T-cell (primary cell): ENCODE measurements at regions not wholly inside any gene's neighbourhood (a gene's known extent, or its start where the extent isn't known, plus 50 kb on each side); places are given as distances from the start of the nearest gene placed in this dataset.

ENCODE experiments used
- ATAC-seq, 4 experiments: fragments of 200-7000 bp in 3 of 4; fragments of 150-1000 bp in 1 of 4; cut with Tn5 transposase; replicated peaks in 1 of 4; 1 replicate in 3 of 4; 2 replicates in 1 of 4; pipeline ENCODE4 v1.10.0; 2021; ENCODE audit warnings: moderate library complexity in 3 of 4, mild to moderate bottlenecking in 2 of 4, moderate number of reproducible peaks in 1 of 4
- CTCF ChIA-PET, 2 donors: fragments of 300-600 bp; sonication (Branson Sonifier 250); formaldehyde crosslinking; loops; one replicate each; lab custom pipeline; 2022; ENCODE audit warnings: antibody characterized with exemption in 2 of 2; lab: Charles Lee
- POLR2A ChIA-PET, 2 donors: fragments of 300-600 bp; sonication (Branson Sonifier 250); formaldehyde crosslinking; loops; one replicate each; lab custom pipeline; 2022; ENCODE audit warnings: antibody characterized with exemption in 2 of 2; lab: Charles Lee
- DNase-seq, 35 experiments: peaks; one replicate each; pipeline versions ENCODE4 v3.0.0 to v3.0.0-alpha.2; 2013 to 2023
- H3K27ac ChIP-seq: one replicate; pipeline ENCODE4 v1.5.1; 2013; ENCODE audit warnings: low read length
- H3K27me3 ChIP-seq, 2 experiments: replicated peaks in 1 of 2; 1 replicate in 1 of 2; 2 replicates in 1 of 2; pipeline versions ENCODE4 v1.6.1 to v1.7.0; 2013; ENCODE audit warnings: low read length in 1 of 2, mixed read lengths in 1 of 2; ENCODE audit not compliant: control insufficient read depth in 2 of 2, insufficient read depth in 2 of 2; ENCODE audit errors: extremely low read depth in 1 of 2
- H3K36me3 ChIP-seq, 2 donors: 1 replicate in 1 of 2; 2 replicates in 1 of 2; pipeline versions ENCODE4 v1.6.1 to v1.7.0; 2013; ENCODE audit warnings: low read length in 1 of 2; ENCODE audit not compliant: control insufficient read depth in 2 of 2, insufficient read depth in 1 of 2; ENCODE audit errors: extremely low read depth in 1 of 2
- H3K4me1 ChIP-seq, 2 experiments: 1 replicate in 1 of 2; 2 replicates in 1 of 2; pipeline versions ENCODE4 v1.6.1 to v1.7.0; 2013; ENCODE audit warnings: low read length in 2 of 2, mixed read lengths in 1 of 2; ENCODE audit not compliant: insufficient read depth in 2 of 2, control insufficient read depth in 1 of 2; ENCODE audit errors: extremely low read depth in 1 of 2
- H3K4me3 ChIP-seq, 2 donors: 1 replicate in 1 of 2; 2 replicates in 1 of 2; pipeline versions ENCODE4 v1.5.1 to v1.7.0; 2013; ENCODE audit warnings: mild to moderate bottlenecking in 2 of 2, low read length in 1 of 2, moderate library complexity in 1 of 2; ENCODE audit not compliant: control insufficient read depth in 1 of 2; ENCODE audit errors: extremely low read depth in 1 of 2
- H3K9me3 ChIP-seq: 2 replicates; pipeline ENCODE4 v1.7.0; 2013
- H3K27ac Mint-ChIP-seq, 2 donors: one replicate each; pipeline ENCODE4 v1.8.0; 2020 to 2021; ENCODE audit warnings: mild to moderate bottlenecking in 2 of 2, mixed read lengths in 2 of 2
- H3K27me3 Mint-ChIP-seq, 2 donors: one replicate each; pipeline ENCODE4 v1.8.0; 2021 to 2022; ENCODE audit warnings: mixed read lengths in 2 of 2
- H3K36me3 Mint-ChIP-seq: one replicate; pipeline ENCODE4 v1.8.0; 2021; ENCODE audit warnings: mixed read lengths
- H3K4me1 Mint-ChIP-seq, 3 donors: one replicate each; pipeline ENCODE4 v1.8.0; 2020 to 2022; ENCODE audit warnings: mixed read lengths in 3 of 3, mild to moderate bottlenecking in 1 of 3
- H3K4me3 Mint-ChIP-seq, 3 donors: one replicate each; pipeline ENCODE4 v1.8.0; 2020 to 2022; ENCODE audit warnings: mild to moderate bottlenecking in 3 of 3, mixed read lengths in 3 of 3, moderate library complexity in 3 of 3
- H3K9me3 Mint-ChIP-seq, 3 donors: one replicate each; pipeline ENCODE4 v1.8.0; 2020 to 2022; ENCODE audit warnings: mixed read lengths in 3 of 3
- whole genome bisulfite sequencing: methylation state at CpG from one replicate; pipeline ENCODE4 v1.1.5; 2013; ENCODE audit warnings: missing lambda C conversion rate; ENCODE audit not compliant: insufficient coverage; 5-methylcytosine and 5-hydroxymethylcytosine counted together

DNA sequence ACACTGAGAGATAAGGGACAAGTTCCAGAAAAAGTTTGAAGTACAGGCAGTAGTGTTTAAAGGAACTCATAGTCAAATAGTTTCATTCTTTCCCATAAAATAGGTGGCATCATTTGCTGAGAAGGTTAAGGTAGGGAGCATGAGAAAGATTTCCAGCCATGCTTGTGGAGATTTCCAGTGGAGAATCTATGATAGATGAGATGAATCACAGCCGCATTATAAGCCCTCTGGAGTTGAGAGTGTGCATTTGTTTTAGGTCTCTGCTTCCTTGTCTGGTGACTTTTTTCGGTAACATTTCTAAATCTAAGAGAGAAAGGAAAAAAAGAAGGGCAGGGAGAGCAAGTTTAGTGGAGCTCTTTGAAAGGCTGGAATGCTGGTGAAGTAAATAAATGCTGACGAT lies 108.7 kb downstream of the DISP1 start:
- Histone ChIP-seq H3K9me3 (no peaks in the 10 kb centered on the region), H3K27me3 (no peaks in the 10 kb centered on the region), H3K4me1 (no peaks in the 10 kb centered on the region), H3K4me3 (no peak overlapping the region), H3K36me3 (no peaks in the 10 kb centered on the region), H3K27ac (no peak overlapping the region)
- ChIA-PET POLR2A (no interaction called here), CTCF (no interaction called here)
- Mint-ChIP-seq H3K27ac (no peak overlapping the region), H3K4me3 (no peak overlapping the region), H3K36me3 (peaks cover 3% of the 10 kb centered on the region), H3K27me3 (no peaks in the 10 kb centered on the region), H3K9me3 (no peaks in the 10 kb centered on the region), H3K4me1 (peaks cover 0 to 5% (median 0%) of the 10 kb centered on the region in 3 donors)
- ATAC-seq = no peak
- WGBS = 100% methylated on average over 3 of the region's 3 CpGs
- DNase-seq = no peak

DNA sequence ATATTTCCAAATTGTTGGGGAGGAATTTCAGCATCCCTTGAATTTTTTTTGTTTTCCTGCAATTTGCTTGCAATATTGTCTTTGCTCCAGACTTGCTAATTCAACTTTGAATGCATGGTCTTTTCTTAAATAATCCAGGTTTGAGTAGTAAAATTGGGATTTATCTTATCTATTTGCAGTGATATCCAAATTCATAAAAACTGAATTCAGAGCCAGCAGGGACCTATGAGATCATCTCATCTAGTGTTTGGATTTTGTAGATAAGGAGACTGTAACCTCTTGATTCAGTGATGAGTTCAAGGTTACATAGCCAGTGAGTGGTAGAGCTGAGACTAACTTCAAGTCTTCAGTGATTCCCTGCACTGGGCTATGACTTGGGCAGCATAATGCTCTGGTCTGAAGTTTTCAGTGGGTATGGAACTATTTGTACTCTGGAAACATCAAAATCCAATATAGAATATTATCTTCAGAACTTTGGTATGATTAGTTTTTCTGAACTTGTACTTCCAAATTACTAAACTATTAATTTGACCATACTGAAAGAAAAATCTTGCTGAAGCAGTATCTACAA lies 109.4 kb downstream of the DISP1 start:
- H3K27ac ChIP-seq = no peak overlapping the region
- no peak for ATAC-seq

DNA sequence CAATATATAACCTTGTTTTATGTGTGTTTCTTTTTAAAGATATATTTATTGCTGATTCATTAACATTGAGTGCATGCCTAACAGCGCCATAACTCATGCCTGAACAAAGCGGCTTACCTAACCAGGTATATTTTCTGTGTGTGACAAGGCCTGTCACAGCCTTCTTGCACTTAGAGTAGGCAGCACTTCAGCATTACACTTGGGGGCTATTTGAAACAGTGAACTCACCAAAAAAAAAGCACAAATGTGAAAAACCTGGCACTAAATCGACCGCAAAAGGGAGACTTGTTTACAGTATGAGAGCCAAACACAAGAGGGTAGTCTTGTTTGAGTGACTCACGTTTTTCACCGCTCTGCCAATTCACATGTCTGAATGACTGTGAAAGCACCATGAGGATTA lies 111.7 kb downstream of the DISP1 start:
- no peak overlapping the region for H3K4me3 Mint-ChIP-seq
- Histone ChIP-seq H3K4me3 (no peak overlapping the region), H3K9me3 (no peaks in the 10 kb centered on the region), H3K36me3 (no peaks in the 10 kb centered on the region), H3K27ac (no peak overlapping the region), H3K27me3 (no peaks in the 10 kb centered on the region), H3K4me1 (no peaks in the 10 kb centered on the region)
- no peaks in the 10 kb centered on the region for H3K9me3 Mint-ChIP-seq
- H3K27ac Mint-ChIP-seq = no peak overlapping the region
- H3K4me1 Mint-ChIP-seq = no peaks in the 10 kb centered on the region
- ChIA-PET CTCF (no interaction called here), POLR2A (no interaction called here)
- peaks cover 3% of the 10 kb centered on the region for H3K36me3 Mint-ChIP-seq
- no CpG with 5 or more reads among the region's 6 CpGs for WGBS
- no peaks in the 10 kb centered on the region for H3K27me3 Mint-ChIP-seq
- ATAC-seq (no peak), DNase-seq (no peak)

More for the DNA sequence above, 109.4 kb downstream of the DISP1 start:
- H3K27ac Mint-ChIP-seq = no peak overlapping the region
- CTCF ChIA-PET = no interaction called here
- Histone ChIP-seq H3K36me3 (no peaks in the 10 kb centered on the region), H3K9me3 (no peaks in the 10 kb centered on the region), H3K27me3 (no peaks in the 10 kb centered on the region), H3K4me3 (no peak overlapping the region), H3K4me1 (no peaks in the 10 kb centered on the region)
- DNase-seq = no peak
- peaks cover 3% of the 10 kb centered on the region for H3K36me3 Mint-ChIP-seq
- H3K9me3 Mint-ChIP-seq = no peaks in the 10 kb centered on the region
- no peak overlapping the region for H3K4me3 Mint-ChIP-seq
- H3K27me3 Mint-ChIP-seq = no peaks in the 10 kb centered on the region
- POLR2A ChIA-PET = no interaction called here
- no peaks in the 10 kb centered on the region for H3K4me1 Mint-ChIP-seq

DNA sequence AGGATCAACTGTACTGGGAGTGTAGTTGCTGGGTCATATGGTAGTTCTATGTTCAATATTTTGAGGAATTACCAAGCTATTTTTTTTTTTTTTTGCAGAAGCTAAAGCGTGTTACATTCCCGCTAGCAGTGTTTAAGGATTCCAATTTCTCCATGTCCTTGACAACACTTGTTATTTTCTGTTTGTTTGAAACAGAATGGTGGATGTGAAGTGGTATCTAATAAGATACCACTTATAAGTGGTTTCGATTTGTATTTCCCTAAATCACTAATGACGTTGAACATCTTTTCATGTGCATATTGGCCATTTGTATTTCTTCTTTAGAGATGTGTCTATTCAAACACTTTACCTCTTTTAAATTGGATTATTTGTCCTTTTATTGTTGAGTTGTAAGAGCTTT lies 112.2 kb downstream of the DISP1 start:
- no CpG with 5 or more reads among the region's 4 CpGs for WGBS
- no peak overlapping the region for H3K27ac Mint-ChIP-seq

DNA sequence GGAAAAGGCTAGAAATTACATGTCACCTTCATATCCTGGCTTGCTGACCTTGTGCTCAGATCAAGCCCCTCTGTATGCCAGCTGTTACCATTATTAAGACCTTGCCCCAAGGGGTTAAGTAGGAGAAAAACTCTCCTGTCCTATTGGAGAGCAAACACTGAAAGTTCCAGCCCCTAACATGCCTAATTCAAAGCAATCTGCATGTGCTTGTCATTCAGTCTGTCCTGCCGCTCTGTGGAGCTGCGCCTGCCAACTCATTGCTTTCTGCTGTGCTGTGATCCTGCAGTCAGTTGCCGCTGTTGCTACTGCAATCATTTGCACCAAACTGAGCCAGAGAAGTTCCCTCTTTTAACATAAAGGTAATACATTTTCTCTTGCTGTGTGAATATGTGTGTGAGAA lies 113.4 kb downstream of the DISP1 start:
- H3K27ac ChIP-seq = no peak overlapping the region
- no peaks in the 10 kb centered on the region for H3K4me1 ChIP-seq
- H3K36me3 Mint-ChIP-seq = peaks cover 3% of the 10 kb centered on the region
- no peak overlapping the region for H3K27ac Mint-ChIP-seq
- no peaks in the 10 kb centered on the region for H3K9me3 ChIP-seq
- H3K36me3 ChIP-seq = no peaks in the 10 kb centered on the region
- ATAC-seq (no peak), DNase-seq (no peak)
- ChIA-PET POLR2A (no interaction called here), CTCF (no interaction called here)
- H3K27me3 Mint-ChIP-seq = no peaks in the 10 kb centered on the region
- H3K4me3 Mint-ChIP-seq = no peak overlapping the region
- no peaks in the 10 kb centered on the region for H3K27me3 ChIP-seq
- no peaks in the 10 kb centered on the region for H3K4me1 Mint-ChIP-seq
- H3K9me3 Mint-ChIP-seq = no peaks in the 10 kb centered on the region
- 100% methylated on average over 1 of the region's 3 CpGs for WGBS
- no peak overlapping the region for H3K4me3 ChIP-seq

More for the DNA sequence above, 112.2 kb downstream of the DISP1 start:
- H3K4me3 ChIP-seq = no peak overlapping the region
- POLR2A ChIA-PET = no interaction called here
- no peaks in the 10 kb centered on the region for H3K36me3 ChIP-seq
- H3K27me3 ChIP-seq = no peaks in the 10 kb centered on the region
- DNase-seq (no peak), ATAC-seq (no peak)
- no peaks in the 10 kb centered on the region for H3K9me3 Mint-ChIP-seq
- CTCF ChIA-PET = no interaction called here
- H3K36me3 Mint-ChIP-seq = peaks cover 3% of the 10 kb centered on the region
- H3K4me3 Mint-ChIP-seq = no peak overlapping the region
- H3K4me1 ChIP-seq = no peaks in the 10 kb centered on the region
- H3K9me3 ChIP-seq = no peaks in the 10 kb centered on the region
- no peaks in the 10 kb centered on the region for H3K27me3 Mint-ChIP-seq
- H3K27ac ChIP-seq = no peak overlapping the region
- H3K4me1 Mint-ChIP-seq = no peaks in the 10 kb centered on the region

DNA sequence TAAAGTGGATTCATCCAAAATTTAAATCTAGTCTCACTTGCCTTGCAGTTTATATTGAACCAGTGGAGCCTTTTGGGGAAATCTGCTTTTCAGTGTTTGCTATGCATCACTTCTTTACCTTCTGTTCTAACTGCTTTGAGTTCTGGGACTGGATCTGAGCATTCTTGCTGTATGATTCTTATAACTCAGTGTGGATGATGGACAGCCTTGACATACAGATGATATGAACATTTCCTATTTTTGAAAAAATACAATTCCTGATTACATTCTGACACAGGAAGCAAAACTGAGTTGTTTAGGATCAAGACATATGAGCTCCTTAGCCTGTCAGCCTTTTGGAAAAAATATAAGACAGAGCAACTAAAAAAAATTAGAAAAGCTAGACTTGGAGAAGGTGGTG lies 115.2 kb downstream of the DISP1 start:
- no peak overlapping the region for H3K27ac ChIP-seq
- H3K9me3 Mint-ChIP-seq = no peaks in the 10 kb centered on the region

DNA sequence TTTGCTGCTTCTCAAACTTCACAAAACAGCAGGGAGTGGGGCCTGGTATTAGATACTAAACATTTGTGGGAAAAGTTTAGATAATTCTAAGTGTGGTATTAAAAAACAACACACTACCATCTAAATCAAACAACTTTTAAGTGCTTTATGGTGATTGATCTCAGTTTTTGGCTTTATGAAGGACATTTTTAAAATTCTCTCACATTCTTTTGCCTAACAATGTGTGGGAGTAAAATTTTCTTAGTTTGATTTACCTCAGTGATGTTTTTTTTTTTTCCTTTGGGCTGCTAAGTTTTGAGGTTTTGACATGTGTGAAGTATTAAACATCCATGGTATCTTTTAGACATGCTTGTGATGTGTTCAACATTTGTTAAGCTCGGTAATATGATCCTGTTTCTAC lies 116.2 kb downstream of the DISP1 start:
- Histone ChIP-seq H3K27me3 (no peaks in the 10 kb centered on the region), H3K9me3 (no peaks in the 10 kb centered on the region), H3K36me3 (no peaks in the 10 kb centered on the region), H3K4me1 (no peaks in the 10 kb centered on the region), H3K4me3 (no peak overlapping the region), H3K27ac (no peak overlapping the region)
- CTCF ChIA-PET = no interaction called here
- WGBS = no CpG with 5 or more reads among the region's 1 CpG
- ATAC-seq = no peak
- H3K27me3 Mint-ChIP-seq = no peaks in the 10 kb centered on the region
- no peaks in the 10 kb centered on the region for H3K9me3 Mint-ChIP-seq
- peaks cover 2% of the 10 kb centered on the region for H3K36me3 Mint-ChIP-seq
- no peak overlapping the region for H3K4me3 Mint-ChIP-seq
- no peak for DNase-seq
- H3K4me1 Mint-ChIP-seq = no peaks in the 10 kb centered on the region
- no peak overlapping the region for H3K27ac Mint-ChIP-seq
- POLR2A ChIA-PET = no interaction called here

More for the DNA sequence above, 115.2 kb downstream of the DISP1 start:
- DNase-seq (no peak), ATAC-seq (no peak)
- Histone ChIP-seq H3K4me3 (no peak overlapping the region), H3K36me3 (no peaks in the 10 kb centered on the region), H3K4me1 (no peaks in the 10 kb centered on the region), H3K27me3 (no peaks in the 10 kb centered on the region), H3K9me3 (no peaks in the 10 kb centered on the region)
- Mint-ChIP-seq H3K36me3 (peaks cover 3% of the 10 kb centered on the region), H3K4me1 (no peaks in the 10 kb centered on the region), H3K4me3 (no peak overlapping the region), H3K27ac (no peak overlapping the region), H3K27me3 (no peaks in the 10 kb centered on the region)
- ChIA-PET CTCF (interaction anchor here (0.7 kb wide), 2 partner anchors 10 to 1261 kb away, joined by 3 to 4 read pairs; no protein-coding TSS in a partner anchor), POLR2A (no interaction called here)
